C4-2B (cell line): ENCODE measurements at regions not wholly inside any gene's neighbourhood (a gene's known extent, or its start where the extent isn't known, plus 50 kb on each side); places are given as distances from the start of the nearest gene placed in this dataset.

ENCODE experiments used
- CTCF ChIP-seq: fragments of 450-650 bp; conservative IDR thresholded peaks from 2 replicates; pipeline ENCODE4 v1.5.1; 2017; ENCODE audit warnings: mild to moderate bottlenecking
- ZFX ChIP-seq: fragments of 450-650 bp; IDR thresholded peaks from 2 replicates; pipeline ENCODE4 v1.6.1; 2017

GRCh38 chr5:30831123-30831522, 362.4 kb upstream of the CDH6 start:
- TF ChIP-seq CTCF (no peak), ZFX (no peak)
